LoVo (cell line): ENCODE measurements at regions not wholly inside any gene's neighbourhood (a gene's known extent, or its start where the extent isn't known, plus 50 kb on each side); places are given as distances from the start of the nearest gene placed in this dataset.

Source experiments
- DNase-seq: peaks from one replicate; pipeline ENCODE4 v3.0.0-alpha.2; 2016; ENCODE audit warnings: low spot score

DNA sequence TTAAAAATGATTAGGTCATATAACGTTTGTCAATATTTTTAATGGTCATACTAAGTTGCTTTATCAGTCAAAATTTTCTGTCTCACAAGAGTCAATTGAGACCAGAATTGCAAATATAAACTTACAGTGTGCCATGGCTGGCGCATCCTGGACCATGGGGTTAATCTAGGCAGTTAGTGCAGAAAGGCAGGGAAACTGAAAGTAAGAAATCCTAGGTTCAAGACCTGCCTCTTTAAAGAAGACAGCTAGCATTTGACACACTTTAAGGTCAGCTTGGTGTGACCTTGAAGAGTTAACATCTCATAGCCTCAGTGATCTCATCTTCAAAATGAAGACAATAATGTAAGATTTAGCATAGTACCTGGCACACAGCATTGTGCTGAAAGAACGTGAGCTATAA lies 210.0 kb upstream of the DAB1 start:
- no peak for DNase-seq

DNA sequence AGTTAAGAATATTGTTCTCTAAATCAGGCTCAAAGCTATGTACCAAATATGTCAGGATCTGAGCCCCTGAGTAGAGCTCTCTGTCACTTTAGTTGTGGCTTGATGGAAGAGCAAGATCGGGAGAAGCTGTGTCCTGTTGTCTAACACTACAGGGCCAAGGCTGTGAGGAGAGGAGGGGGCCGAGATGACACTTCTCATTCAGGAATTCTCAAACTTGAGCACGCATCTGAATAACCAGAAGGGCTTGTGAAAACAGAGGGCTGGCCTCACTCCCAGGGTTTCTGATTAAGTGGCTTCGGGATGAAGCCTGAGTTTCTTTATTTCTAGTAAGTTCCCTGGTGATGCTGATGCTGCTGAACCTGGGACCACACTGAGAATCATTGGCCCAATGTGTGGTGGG lies 209.2 kb upstream of the DAB1 start:
- DNase-seq: no peak

DNA sequence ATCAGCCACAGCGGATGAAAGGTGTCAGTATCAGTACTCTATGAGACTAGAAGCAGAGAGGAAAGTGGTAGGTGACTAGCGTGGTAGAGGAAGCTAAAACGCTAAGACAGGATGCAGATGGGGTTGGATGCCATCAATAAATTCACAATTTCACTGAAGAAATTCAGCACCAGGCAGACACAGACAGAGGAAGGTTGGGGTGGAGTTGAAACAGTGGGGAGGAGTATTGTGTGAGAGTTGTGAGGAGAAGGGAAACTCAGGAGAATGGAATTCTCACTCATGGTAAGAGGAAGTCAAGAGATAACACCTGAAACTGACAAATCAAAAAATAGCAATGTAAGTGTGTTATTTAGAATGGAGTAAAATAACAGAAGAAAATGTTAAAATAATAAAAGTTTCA lies 208.5 kb upstream of the DAB1 start:
- no peak for DNase-seq

DNA sequence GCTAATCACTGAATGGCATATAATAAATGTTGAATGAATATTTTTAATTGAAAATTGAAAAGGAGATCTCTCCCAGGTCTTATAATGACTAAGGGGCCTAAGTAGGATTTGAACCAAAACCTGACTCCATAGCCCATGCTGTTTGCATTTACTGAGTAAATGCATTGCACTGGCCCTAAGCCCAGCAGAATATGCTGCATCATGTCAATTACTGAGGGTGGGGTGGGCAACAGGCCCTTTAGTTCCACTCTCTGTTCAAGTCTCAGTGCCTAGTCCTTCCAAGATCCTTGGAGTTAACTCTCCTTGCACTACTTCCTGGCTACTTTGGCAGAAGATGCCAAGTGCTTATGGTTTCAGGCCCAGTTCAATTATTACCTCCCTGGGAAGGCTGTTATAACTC lies 203.8 kb upstream of the DAB1 start:
- no peak for DNase-seq

DNA sequence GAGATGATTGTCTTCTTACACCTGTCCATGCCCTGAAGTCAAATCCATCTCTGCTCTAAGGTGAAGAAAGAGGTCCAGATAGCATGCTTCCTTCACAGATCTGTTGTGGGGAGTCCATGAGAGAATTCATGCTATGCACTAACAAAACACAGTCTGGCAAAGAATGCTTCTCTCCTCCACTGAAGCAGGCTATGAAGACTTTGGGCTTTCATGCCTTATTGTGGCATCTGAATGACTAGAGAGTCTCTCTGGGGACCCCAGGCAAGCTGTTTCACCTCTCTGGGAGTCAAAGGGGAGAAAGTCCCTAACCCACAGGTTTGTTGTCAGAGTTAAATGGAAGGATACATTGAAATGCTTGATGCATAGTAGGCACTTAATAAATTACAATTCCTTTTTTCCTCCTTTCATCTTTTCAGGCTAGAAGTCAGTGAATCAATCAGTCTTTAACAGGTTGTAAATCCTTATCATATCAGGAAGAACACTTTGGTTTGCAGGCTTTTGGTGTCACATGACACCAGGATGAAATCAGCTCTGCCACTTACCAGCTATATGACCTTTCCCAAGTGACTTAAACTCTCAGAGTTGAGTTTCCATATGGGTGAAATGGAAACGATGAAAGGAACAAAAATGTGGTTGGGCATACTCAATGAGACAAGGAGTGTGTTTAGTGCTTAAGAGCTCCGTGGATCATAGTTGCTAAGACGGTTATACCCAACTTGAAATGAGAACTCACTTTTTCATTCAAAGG lies 200.1 kb upstream of the DAB1 start:
- DNase-seq: no peak

DNA sequence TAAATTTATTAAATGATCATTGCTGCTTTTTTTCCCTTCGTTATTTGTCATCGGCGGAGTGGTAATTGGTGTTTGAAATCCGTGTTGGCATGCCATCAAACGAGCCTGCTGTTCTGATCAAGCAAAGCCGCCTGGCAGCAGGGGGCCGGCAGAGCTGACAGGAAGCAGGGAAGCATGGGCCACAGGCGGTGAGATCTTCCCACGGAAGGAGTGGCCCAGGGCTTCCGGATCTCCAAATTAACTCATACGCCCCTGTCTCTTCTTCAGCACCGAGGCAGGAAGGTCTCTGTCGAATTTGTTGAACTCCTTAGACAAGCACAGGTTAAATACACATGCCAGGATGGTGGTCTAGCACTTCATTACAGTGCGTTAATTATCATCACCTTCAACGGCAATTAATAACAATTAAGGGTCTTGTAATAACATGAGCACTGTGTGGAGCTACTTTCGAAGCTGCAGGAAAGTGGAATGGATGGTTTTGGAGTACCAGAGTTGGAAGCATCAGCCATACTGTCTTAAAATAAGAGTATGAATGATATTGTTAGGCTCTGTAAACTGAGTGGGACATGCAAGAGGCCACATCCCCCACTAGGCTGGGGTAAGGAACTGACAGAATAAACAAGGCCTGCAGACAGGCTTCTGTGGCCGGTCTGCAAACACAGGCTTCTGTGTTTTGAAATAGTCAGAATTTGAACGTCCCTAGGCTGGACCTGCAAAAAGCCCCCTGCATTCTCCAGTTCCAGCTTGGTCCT lies 199.4 kb upstream of the DAB1 start:
- no peak for DNase-seq

DNA sequence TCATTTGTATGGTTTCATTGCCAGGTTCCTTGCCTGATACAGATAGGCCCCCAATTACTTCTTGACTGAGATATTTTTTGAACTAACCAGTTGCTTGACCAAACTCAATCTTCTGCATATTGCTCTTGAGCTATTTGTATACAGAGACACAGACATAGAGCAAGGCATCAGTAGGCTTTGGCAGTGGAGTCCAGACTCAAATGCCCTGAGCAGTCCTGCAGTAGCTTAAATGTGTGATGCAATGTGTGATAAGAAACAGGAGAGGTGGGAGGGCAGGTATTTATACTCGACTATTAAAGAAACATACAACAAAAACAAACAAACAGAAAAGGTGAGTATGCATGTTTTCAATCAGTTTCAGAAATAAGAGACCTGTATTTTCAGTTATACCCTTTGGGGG lies 197.9 kb upstream of the DAB1 start:
- DNase-seq: no peak

DNA sequence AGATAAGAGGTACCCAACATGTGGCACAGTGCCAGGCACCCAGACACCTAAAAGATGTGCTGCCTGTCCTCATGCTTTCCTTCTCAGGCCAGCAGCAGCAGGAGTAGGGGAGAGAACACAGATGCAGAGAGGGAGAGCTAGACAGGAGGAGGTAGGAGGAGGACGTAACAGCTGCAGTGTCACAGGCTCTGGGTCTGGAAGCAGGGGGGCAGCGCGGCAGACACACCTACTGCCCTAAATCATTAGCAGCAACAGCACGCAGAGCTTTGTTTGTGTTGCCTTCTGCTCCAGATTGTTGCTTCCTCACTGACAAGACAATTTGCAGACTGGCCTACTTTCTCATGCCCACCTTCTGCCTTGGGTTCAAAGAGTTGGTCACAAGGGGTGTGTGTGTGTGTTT lies 196.7 kb upstream of the DAB1 start:
- no peak for DNase-seq

DNA sequence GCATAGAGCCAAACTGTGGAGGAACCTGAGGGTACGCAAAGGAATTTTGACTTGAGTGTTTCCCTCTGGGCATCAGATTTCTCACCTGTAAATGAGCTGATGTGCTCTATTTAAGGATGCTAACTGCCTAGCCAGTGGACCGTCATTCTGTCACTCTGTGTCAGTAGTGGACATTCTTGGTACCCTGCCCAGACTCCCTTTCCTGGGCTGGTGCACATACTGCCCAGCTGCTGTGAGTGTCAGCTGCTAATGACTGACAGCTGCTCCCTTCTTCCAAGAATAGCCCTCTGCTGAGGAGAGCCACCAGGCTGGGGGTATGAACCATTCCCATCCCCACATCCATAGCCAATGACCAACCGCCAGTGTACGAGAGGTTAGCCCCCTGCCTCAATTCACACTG lies 193.1 kb upstream of the DAB1 start:
- no peak for DNase-seq

DNA sequence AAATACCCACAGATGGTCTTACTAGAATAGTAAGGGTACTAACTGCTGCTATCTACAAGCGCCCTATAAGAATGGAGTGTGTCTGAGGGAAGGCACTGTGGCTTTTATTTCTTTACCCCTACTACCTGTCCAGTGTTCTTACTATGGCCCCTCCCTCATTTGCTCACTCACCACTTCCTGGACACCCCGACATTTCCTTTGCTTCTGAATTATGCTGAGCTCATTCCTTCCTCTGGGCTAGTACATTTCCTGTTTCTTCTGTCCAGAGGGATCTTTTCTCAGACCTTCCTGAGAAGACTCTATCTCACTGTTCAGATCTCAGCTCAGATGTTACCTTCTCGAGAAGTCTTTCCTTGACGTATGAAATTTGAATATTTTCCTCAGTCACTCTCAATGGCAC lies 192.1 kb upstream of the DAB1 start:
- no peak for DNase-seq

DNA sequence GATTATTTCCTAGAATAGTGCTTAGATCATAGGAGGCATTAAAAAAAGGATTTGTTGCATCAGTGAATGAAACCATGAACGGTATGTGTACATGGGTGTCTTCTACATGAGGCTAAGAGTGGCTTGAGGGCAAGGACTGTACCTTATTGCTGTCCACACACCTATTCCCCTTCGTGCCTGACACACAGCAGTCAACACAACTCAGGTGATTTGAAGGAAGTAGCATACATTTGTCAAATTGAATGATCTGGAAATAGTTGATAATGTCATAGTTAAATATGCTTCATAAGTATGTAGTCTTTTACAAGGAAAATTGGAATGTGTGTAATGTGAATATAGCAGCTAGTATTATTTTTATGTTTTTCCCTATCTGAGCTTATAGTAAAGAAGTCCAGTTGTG lies 189.0 kb upstream of the DAB1 start:
- DNase-seq: no peak

DNA sequence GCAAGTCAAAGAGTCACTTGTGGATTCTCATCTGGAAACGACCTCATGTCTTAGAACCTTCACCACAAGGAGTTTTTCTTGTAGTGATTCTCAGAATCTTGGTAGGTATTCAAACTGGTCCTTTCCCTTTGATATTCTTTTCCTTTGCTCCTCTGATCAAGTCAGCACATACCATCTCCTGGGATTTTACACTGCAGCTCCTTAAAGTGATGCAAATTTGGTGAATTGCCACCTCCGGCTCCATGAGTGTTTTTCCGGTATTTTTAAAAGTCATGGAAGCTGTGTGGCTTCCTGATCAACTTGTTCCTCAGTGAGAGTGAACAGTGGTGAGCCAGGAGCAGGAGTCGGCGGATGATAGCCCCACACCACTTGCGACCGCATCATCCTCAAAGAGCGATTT lies 182.1 kb upstream of the DAB1 start:
- DNase-seq: no peak

DNA sequence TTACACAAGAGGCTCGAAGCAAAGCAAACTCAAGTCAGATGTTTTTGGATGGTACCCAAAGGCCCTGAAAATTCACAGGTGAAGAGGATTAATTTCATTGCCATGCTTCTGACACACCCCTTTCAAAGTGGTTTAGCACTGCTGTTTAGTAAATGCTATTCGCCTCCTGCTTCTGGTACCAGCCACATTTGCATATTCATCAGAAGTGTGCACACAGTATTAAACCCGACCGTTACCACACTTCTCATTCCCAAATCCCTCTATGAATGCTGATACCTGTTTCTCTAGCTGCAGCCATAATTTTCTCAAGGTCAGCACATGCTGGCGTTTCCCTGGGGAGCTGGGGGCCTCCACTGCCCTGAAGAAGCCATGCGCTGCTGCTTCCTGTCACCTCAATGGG lies 179.8 kb upstream of the DAB1 start:
- DNase-seq: no peak

DNA sequence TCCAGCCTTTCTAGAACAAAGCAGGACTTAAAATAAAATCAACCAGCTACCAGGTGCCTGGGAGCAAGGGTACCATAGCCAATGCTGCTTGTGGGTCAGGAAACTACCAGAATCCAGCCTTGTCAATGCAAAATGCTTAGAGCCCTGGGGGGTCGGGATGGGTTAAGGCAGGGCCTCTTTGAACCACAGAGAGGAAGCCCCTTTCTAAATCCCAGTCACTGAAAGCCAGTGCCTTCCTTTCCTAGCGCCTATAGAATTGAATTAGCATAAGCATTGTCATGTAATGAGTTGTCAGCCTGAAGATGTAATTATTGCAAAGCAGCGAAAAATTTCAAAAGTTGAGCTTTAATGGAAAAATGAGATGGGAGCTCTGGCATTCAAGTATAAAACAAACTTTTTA lies 176.6 kb upstream of the DAB1 start:
- no peak for DNase-seq

DNA sequence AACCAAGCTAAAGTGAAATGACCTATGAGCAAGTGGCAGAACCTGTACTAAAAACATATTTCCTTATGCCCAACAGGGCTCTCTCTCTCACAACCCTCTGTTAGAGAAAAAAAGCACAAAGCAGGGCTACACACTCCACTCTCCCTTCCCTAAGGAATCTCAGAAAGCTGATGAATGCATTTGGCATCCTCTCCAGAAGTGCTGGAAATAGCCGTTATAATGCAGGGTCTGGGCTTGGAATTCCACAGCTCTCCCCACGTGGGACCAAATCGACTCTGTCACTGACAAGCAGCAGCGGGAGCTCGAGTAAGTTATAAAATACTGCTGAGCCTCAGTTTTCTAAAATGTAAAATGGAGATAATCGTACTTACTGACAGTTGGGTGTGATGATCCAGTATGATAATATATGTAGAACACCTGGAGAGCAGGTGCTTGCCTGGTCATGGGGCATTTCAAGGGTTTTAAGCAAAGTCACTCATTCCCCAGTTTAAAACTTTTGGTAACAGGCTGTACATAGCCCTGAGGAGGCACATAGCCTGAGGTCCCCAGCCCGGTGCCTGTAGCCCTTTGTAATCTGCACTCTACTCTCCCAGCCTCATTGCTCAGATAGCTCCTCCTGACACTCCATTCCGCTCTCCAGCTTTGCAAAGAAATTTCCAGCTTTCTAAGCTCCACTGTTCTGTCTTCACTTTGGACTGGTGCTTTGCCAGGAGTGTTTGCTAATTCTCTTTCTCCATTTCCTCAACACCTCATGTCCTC lies 175.6 kb upstream of the DAB1 start:
- DNase-seq: no peak

DNA sequence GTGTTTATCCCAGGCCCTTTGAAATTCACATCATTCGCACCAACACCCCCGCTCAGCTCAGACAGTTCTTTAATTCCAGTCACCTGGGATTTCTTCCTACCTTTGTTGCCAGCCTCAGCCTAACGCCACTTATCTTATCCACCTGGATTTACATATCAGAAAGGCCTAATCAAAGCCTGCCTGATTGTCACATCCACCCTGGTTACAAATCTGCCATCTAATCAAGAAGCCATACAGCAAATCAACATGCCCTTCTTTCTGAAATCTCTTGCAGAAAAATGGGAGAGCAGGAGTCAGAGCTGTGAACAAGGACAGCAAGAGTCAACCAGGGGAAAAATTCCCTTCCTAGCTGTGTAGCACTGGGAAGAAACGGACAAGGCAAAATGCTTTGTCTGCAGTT lies 173.2 kb upstream of the DAB1 start:
- no peak for DNase-seq

DNA sequence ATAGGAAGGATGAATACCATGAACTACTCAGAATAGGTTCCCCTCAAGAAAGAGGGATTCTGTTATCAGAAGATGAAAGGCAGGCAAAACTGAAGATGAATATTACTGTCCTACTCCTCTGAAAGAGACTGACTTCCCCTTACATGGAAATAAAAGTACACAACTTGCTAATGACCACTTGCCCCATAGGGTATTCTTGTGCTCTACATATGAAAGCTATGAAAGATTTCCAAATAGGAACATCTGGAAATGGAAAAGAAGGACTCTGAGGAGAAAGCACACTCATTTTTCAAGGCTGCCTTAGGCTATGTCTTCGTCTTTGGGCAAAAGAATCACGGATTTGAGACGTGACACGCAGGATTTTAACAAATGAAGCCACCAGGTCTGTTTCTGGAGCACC lies 170.1 kb upstream of the DAB1 start:
- DNase-seq: no peak

DNA sequence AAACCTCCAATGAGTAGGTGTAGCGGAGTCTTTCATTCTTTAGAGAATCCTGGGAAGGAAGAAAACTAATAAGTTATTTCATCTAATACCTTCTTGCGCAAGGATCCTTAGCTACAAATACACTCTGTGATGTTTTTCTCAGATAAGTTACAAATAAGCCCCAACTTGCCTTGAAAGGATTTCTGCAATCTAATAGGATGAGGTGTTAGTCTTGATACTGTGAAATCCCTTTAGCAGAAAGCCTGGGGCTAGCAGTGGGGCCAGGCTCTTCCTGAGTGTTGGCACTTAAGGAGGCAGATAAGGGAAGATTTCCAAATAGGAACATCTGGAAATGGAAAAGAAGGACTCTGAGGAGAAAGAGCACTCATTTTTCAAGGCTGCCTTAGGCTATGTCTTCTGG lies 168.0 kb upstream of the DAB1 start:
- DNase-seq: no peak

DNA sequence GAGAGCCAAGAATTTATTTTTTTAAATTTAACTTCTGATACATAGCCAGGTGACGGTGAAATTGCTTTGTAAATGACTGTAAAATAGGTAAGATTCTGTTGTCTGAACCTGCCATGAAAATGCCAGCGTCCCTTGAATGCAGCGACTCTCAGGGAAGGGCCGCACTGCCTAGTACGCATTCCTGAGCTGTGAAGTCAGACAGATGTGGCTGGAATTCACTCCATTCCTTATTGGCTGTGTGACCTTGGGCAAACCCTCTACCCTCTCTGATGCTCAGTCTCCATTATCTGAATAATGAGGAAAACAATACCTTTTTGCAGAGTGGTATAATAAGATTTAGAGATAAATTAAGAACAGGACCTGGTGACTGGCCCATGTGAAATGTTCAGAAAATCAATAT lies 167.1 kb upstream of the DAB1 start:
- no peak for DNase-seq

DNA sequence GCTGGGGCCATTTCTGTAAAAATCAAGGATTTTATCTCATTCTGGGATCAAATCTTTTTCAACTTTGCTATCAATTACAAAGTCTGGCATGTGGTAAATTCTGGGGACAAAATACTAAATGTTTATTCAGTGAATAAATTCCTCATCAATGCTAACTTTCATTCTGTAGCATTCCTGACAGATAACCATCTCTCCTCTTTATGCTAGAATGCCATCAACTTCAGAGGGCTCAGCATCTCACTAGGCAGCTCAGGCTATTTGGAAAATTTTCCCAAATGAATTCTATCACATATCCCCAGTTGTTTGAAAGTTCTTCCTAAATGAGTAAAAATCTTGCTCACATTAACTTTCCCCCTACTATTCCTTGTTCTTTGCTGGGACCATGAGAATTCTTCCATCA lies 163.0 kb upstream of the DAB1 start:
- DNase-seq: no peak

DNA sequence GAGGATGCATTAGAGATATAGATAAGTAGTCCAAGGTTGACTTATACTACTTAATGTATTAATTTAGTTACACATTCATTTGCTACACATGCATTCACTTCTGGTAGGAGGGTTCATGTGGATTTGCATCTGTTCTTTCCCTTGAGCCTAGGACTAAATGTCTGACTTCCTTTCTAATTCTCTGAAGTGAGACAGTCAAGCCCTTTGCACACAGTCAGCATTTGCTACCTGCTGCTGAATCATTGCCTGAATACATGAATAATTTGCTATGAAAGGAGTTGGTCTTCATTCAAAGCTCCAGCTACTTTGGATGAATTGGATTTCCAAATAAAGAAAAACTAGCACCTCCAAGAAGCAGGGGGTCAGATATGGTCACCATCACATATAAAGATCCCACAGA lies 154.8 kb upstream of the DAB1 start:
- no peak for DNase-seq

DNA sequence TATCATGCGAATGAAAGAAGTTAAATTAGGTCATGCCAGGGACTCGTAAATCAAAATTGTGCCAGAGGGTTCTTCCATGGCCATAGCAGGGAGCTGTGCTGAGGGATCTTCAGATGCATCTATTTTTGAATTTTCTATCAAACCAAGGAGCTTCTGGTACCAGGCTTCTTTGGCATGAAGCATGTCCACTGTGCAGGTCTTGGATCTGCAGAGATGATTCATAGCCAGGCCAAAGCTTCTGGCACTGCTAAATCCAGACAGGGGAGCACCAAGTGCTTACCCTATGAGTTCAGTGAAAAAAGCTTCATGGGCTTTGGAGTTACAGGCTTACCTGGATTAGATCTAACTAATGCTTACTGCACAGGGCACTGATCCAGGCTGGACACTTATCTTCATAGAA lies 154.2 kb upstream of the DAB1 start:
- DNase-seq: no peak

DNA sequence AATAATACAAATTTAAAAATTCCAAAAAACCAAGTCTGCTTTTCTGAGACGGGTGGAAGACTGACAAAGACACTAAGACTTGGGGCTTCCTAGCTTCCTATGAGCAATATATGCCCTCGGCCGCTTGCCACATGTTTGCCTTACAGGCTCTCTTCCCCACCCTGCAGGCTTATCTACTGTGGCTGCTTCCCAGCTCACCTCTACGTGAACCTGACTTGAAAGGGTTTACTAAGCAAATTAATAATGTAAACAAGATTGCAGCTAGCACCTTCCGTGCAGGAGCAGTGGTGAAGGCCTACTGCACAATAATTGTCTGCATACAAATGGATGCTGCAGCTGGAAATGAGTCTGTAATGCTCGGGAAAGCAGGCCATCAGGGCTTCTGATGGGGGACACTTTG lies 152.9 kb upstream of the DAB1 start:
- DNase-seq: no peak
